SK-N-SH (cell line): ENCODE measurements at regions not wholly inside any gene's neighbourhood (a gene's known extent, or its start where the extent isn't known, plus 50 kb on each side); places are given as distances from the start of the nearest gene placed in this dataset.

Source experiments
- CTCF ChIA-PET: fragments of 300-600, 350-600 bp; formaldehyde crosslinking; extraction: SDS; loops from one replicate; lab custom pipeline; 2021; lab: Yijun Ruan, JAX
- POLR2A ChIA-PET: fragments of 350-600 bp; sonication (Branson Sonifier 250); formaldehyde crosslinking; extraction: SDS; loops from one replicate; lab custom pipeline; 2020; ENCODE audit warnings: antibody characterized with exemption, inconsistent platforms; lab: Yijun Ruan, JAX
- DNase-seq: peaks from one replicate; pipeline ENCODE4 v3.0.0; 2012
- H2AFZ ChIP-seq: fragments of 200-600 bp; sonication (generic); 2 replicates; pipeline ENCODE4 v1.8.1; 2016; ENCODE audit warnings: antibody characterized with exemption, mild to moderate bottlenecking, low read depth
- H3F3A ChIP-seq: fragments of 200-600 bp; sonication (generic); replicated peaks from 2 replicates; pipeline ENCODE3; 2016; ENCODE audit warnings: antibody characterized with exemption, mild to moderate bottlenecking; ENCODE audit not compliant: insufficient read depth
- H3K27ac ChIP-seq, 2 experiments: fragments of 200-500 bp in 1 of 2; fragments of 200-600 bp in 1 of 2; sonication (Bioruptor generic) in 1 of 2; sonication (generic), shearing (Covaris generic) in 1 of 2; 2 replicates each; pipeline versions ENCODE4 v1.5.1 to v1.6.1; 2014 to 2016; ENCODE audit warnings: low read depth in 2 of 2, inconsistent platforms in 1 of 2, low read length in 1 of 2, mild to moderate bottlenecking in 1 of 2, mixed read lengths in 1 of 2
- H3K27me3 ChIP-seq: fragments of 200-600 bp; sonication (generic), shearing (Covaris generic); 2 replicates; pipeline ENCODE4 v1.6.1; 2016; ENCODE audit warnings: mixed run types; ENCODE audit not compliant: insufficient read depth
- H3K36me3 ChIP-seq, 2 experiments: fragments of 200-500 bp in 1 of 2; fragments of 200-600 bp in 1 of 2; sonication (Bioruptor generic) in 1 of 2; sonication (generic) in 1 of 2; replicated peaks in 1 of 2; 2 replicates each; pipeline versions ENCODE3 to v1.5.1; 2014 to 2016; ENCODE audit warnings: low read length in 1 of 2, mild to moderate bottlenecking in 1 of 2; ENCODE audit not compliant: insufficient read depth in 2 of 2, control insufficient read depth in 1 of 2
- H3K4me1 ChIP-seq, 2 experiments: fragments of 200-500 bp in 1 of 2; fragments of 200-600 bp in 1 of 2; sonication (Bioruptor generic) in 1 of 2; sonication (generic), shearing (Covaris generic) in 1 of 2; 2 replicates each; pipeline versions ENCODE4 v1.5.1 to v1.6.1; 2014 to 2016; ENCODE audit warnings: low read depth in 1 of 2, low read length in 1 of 2, mixed run types in 1 of 2; ENCODE audit not compliant: insufficient read depth in 2 of 2, control insufficient read depth in 1 of 2
- H3K4me2 ChIP-seq: fragments of 200-600 bp; sonication (generic), shearing (Covaris generic); 2 replicates; pipeline ENCODE4 v1.6.1; 2017; ENCODE audit warnings: mixed run types
- H3K4me3 ChIP-seq, 2 experiments: fragments of 200-500 bp in 1 of 2; fragments of 200-600 bp in 1 of 2; sonication (Bioruptor generic) in 1 of 2; sonication (generic), shearing (Covaris generic) in 1 of 2; 2 replicates each; pipeline versions ENCODE4 v1.5.1 to v1.8.1; 2014 to 2016; ENCODE audit warnings: low read depth in 2 of 2, inconsistent platforms in 1 of 2, low read length in 1 of 2, mild to moderate bottlenecking in 1 of 2, mixed read lengths in 1 of 2, moderate library complexity in 1 of 2
- H3K79me2 ChIP-seq: fragments of 200-600 bp; sonication (generic); 2 replicates; pipeline ENCODE4 v1.8.1; 2017; ENCODE audit warnings: mild to moderate bottlenecking; ENCODE audit not compliant: insufficient read depth
- H3K9ac ChIP-seq: fragments of 200-600 bp; sonication (generic); 2 replicates; pipeline ENCODE4 v1.6.1; 2017; ENCODE audit warnings: mixed run types
- H3K9me2 ChIP-seq: fragments of 200-600 bp; sonication (generic); 2 replicates; pipeline ENCODE4 v1.6.1; 2017; ENCODE audit warnings: mixed run types
- H3K9me3 ChIP-seq: fragments of 200-600 bp; sonication (generic); 2 replicates; pipeline ENCODE4 v1.6.1; 2017; ENCODE audit warnings: mixed run types, mild to moderate bottlenecking, moderate library complexity
- H4K20me1 ChIP-seq: fragments of 200-600 bp; sonication (generic); 2 replicates; pipeline ENCODE4 v1.6.1; 2017; ENCODE audit warnings: mild to moderate bottlenecking, mixed run types; ENCODE audit not compliant: insufficient read depth
- CHD2 ChIP-seq: fragments of 150-350 bp; IDR thresholded peaks from 2 replicates; pipeline ENCODE4 v1.6.1; 2018; ENCODE audit warnings: low read length; ENCODE audit not compliant: partially characterized antibody
- CTCF ChIP-seq: fragments of 200-600 bp; sonication (generic); IDR thresholded peaks from 2 replicates; pipeline ENCODE4 v1.6.1; 2017; ENCODE audit warnings: antibody characterized with exemption, mild to moderate bottlenecking, moderate library complexity
- FOSL2 ChIP-seq: IDR thresholded peaks from 2 replicates; pipeline ENCODE4 v1.4.0; 2012; ENCODE audit warnings: low read depth, mild to moderate bottlenecking, moderate library complexity, borderline replicate concordance
- FOXJ3 ChIP-seq: sonication (generic); formaldehyde crosslinking; IDR thresholded peaks from 2 replicates; pipeline ENCODE4 v1.5.1; 2020; ENCODE audit warnings: mild to moderate bottlenecking, missing genetic modification reagents
- FOXM1 ChIP-seq: IDR thresholded peaks from 2 replicates; pipeline ENCODE4 v1.4.0; 2012; ENCODE audit warnings: low read depth, mild to moderate bottlenecking
- GATA2 ChIP-seq: sonication (generic); formaldehyde crosslinking; IDR thresholded peaks from 2 replicates; pipeline ENCODE4 v1.5.0; 2020; ENCODE audit warnings: mild to moderate bottlenecking, missing genetic modification reagents
- MXI1 ChIP-seq: IDR thresholded peaks from 2 replicates; pipeline ENCODE4 v1.6.1; 2012; ENCODE audit warnings: mild to moderate bottlenecking, low read depth, low read length, improper control_type of control experiment
- NFIC ChIP-seq: IDR thresholded peaks from 2 replicates; pipeline ENCODE4 v1.4.0; 2012; ENCODE audit warnings: borderline replicate concordance
- NRF1 ChIP-seq: IDR thresholded peaks from 2 replicates; pipeline ENCODE4 v1.6.1; 2012; ENCODE audit warnings: low read depth, mild to moderate bottlenecking, low read length
- RCOR1 ChIP-seq: fragments of 150-350 bp; IDR thresholded peaks from 2 replicates; pipeline ENCODE4 v1.6.1; 2017; ENCODE audit warnings: antibody characterized with exemption, low read length
- RFX5 ChIP-seq: IDR thresholded peaks from 2 replicates; pipeline ENCODE4 v1.6.1; 2012; ENCODE audit warnings: mild to moderate bottlenecking, improper control_type of control experiment, low read length
- SIN3A ChIP-seq: IDR thresholded peaks from 2 replicates; pipeline ENCODE4 v1.6.1; 2012; ENCODE audit warnings: low read depth, mild to moderate bottlenecking, low read length, moderate library complexity, borderline replicate concordance
- SMC3 ChIP-seq: IDR thresholded peaks from 2 replicates; pipeline ENCODE4 v1.6.1; 2012; ENCODE audit warnings: low read depth, low read length, improper control_type of control experiment
- TAF1 ChIP-seq: IDR thresholded peaks from 2 replicates; pipeline ENCODE4 v1.6.1; 2012; ENCODE audit warnings: low read depth, mild to moderate bottlenecking, low read length, moderate library complexity, borderline replicate concordance
- TCF12 ChIP-seq: IDR thresholded peaks from 2 replicates; pipeline ENCODE4 v1.4.0; 2012
- TEAD4 ChIP-seq: IDR thresholded peaks from 2 replicates; pipeline ENCODE4 v1.4.0; 2012; ENCODE audit warnings: mild to moderate bottlenecking, borderline replicate concordance; ENCODE audit not compliant: insufficient read depth
- USF1 ChIP-seq: IDR thresholded peaks from 2 replicates; pipeline ENCODE4 v1.4.0; 2012; ENCODE audit warnings: low read depth, borderline replicate concordance
- USF2 ChIP-seq: fragments of 150-350 bp; IDR thresholded peaks from 2 replicates; pipeline ENCODE4 v1.6.1; 2017; ENCODE audit warnings: antibody characterized with exemption, low read length, low read depth, borderline replicate concordance
- YY1 ChIP-seq: IDR thresholded peaks from 2 replicates; pipeline ENCODE4 v1.4.0; 2012; ENCODE audit warnings: low read depth, mild to moderate bottlenecking
- WGBS: methylation state at CpG from one replicate; pipeline ENCODE4 v1.1.6; 2017; ENCODE audit warnings: low lambda C conversion rate; 5-methylcytosine and 5-hydroxymethylcytosine counted together

GRCh38 chr1:4331767-4332163 is 322.6 kb upstream of the AJAP1 start:
- Histone ChIP-seq H3F3A (no peaks in the 10 kb centered on the region), H2AFZ (no peak overlapping the region), H3K27me3 (no peaks in the 10 kb centered on the region), H3K9me2 (no peaks in the 10 kb centered on the region), H3K36me3 (no peaks in the 10 kb centered on the region), H3K79me2 (no peaks in the 10 kb centered on the region), H3K9ac (no peak overlapping the region), H3K27ac (no peak overlapping the region), H4K20me1 (no peaks in the 10 kb centered on the region), H3K4me1 (no peaks in the 10 kb centered on the region), H3K4me2 (no peak overlapping the region), H3K4me3 (no peak overlapping the region), H3K9me3 (no peaks in the 10 kb centered on the region)
- POLR2A ChIA-PET: no interaction called here
- no peak for TF ChIP-seq TEAD4
- no peak for DNase-seq
- CTCF ChIA-PET: no interaction called here
- 65% methylated on average over 20 of the region's 20 CpGs for WGBS

GRCh38 chr1:4336507-4336906 is 317.9 kb upstream of the AJAP1 start:
- H2AFZ ChIP-seq: no peak overlapping the region
- no peaks in the 10 kb centered on the region for H4K20me1 ChIP-seq
- H3K27me3 ChIP-seq: no peaks in the 10 kb centered on the region
- TF ChIP-seq NRF1: no peak
- TF ChIP-seq FOXM1: no peak
- no peak for TF ChIP-seq TCF12
- no peak for TF ChIP-seq TAF1
- no peak for TF ChIP-seq SIN3A
- no peak for TF ChIP-seq FOXJ3 (CRISPR knock-in tag)
- no peak for DNase-seq
- no peaks in the 10 kb centered on the region for H3K9me3 ChIP-seq
- no peaks in the 10 kb centered on the region for H3K4me1 ChIP-seq
- H3K27ac ChIP-seq: no peak overlapping the region
- H3K36me3 ChIP-seq: no peaks in the 10 kb centered on the region
- no peaks in the 10 kb centered on the region for H3K79me2 ChIP-seq
- H3K9ac ChIP-seq: no peak overlapping the region
- no peaks in the 10 kb centered on the region for H3F3A ChIP-seq
- H3K4me2 ChIP-seq: no peak overlapping the region
- ChIA-PET CTCF (no interaction called here), POLR2A (no interaction called here)
- H3K9me2 ChIP-seq: no peaks in the 10 kb centered on the region
- 36% methylated on average over 3 of the region's 3 CpGs for WGBS
- H3K4me3 ChIP-seq: no peak overlapping the region

- WGBS: 45% methylated on average over 7 of the region's 8 CpGs
- Histone ChIP-seq H4K20me1 (no peaks in the 10 kb centered on the region), H3K27me3 (no peaks in the 10 kb centered on the region), H3F3A (no peaks in the 10 kb centered on the region), H3K79me2 (no peaks in the 10 kb centered on the region), H3K9ac (no peak overlapping the region), H2AFZ (no peak overlapping the region), H3K9me2 (no peaks in the 10 kb centered on the region), H3K4me2 (no peak overlapping the region), H3K4me1 (no peaks in the 10 kb centered on the region), H3K9me3 (no peaks in the 10 kb centered on the region), H3K4me3 (no peak overlapping the region), H3K36me3 (no peaks in the 10 kb centered on the region), H3K27ac (no peak overlapping the region)
- CTCF ChIA-PET: no interaction called here
- no peak for DNase-seq
- POLR2A ChIA-PET: no interaction called here
- TF ChIP-seq TEAD4: no peak
- no peak for TF ChIP-seq NFIC
- TF ChIP-seq YY1: no peak
- TF ChIP-seq USF2: no peak
- no peak for TF ChIP-seq CTCF
- TF ChIP-seq FOSL2: no peak
- no peak for TF ChIP-seq NRF1
- TF ChIP-seq RCOR1: no peak
- TF ChIP-seq USF1: no peak
- TF ChIP-seq CHD2: no peak
- no peak for TF ChIP-seq MXI1
- TF ChIP-seq RFX5: no peak
- no peak for TF ChIP-seq GATA2 (CRISPR knock-in tag)
- no peak for TF ChIP-seq TAF1
- no peak for TF ChIP-seq SMC3
Measured at GRCh38 chr1:4341421-4341820, 313.0 kb upstream of the AJAP1 start.
